VCaP (cell line): ENCODE measurements at regions not wholly inside any gene's neighbourhood (a gene's known extent, or its start where the extent isn't known, plus 50 kb on each side); places are given as distances from the start of the nearest gene placed in this dataset.
"Not testable (repeated sequence)": the region's sequence is repeated elsewhere in the genome, so short reads cannot be mapped to it uniquely, and the experiment has no call there.

Experiments
- H3K27ac ChIP-seq: fragments of 450-650 bp; 2 replicates; pipeline ENCODE4 v1.5.1; 2017
- TF ChIP-seq, protein P1 (sequence below): fragments of 450-650 bp; conservative IDR thresholded peaks from 2 replicates; pipeline ENCODE4 v1.5.1; 2017; ENCODE audit warnings: mild to moderate bottlenecking, moderate library complexity

DNA sequence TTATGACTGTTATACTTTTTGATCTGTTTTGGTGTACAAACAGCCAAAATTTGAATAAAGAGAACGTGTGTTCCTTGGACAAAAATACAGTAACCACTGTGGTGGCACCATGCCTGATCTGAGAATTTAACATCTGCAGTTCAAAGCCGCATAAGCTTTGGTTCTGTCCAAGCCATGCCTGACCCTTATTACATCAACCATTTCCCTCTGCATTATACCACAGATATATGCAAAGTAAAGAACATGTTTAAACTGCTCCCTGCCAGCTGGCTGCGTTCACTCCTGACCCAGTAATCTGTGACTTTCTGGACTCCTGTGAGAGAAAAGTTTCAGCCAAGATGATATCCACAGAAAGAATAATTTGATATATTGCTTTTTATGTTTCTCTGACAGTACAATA, 890.5 kb upstream of the ANO3 start:
- H3K27ac ChIP-seq: no peak overlapping the region
- TF ChIP-seq, protein P1, sequence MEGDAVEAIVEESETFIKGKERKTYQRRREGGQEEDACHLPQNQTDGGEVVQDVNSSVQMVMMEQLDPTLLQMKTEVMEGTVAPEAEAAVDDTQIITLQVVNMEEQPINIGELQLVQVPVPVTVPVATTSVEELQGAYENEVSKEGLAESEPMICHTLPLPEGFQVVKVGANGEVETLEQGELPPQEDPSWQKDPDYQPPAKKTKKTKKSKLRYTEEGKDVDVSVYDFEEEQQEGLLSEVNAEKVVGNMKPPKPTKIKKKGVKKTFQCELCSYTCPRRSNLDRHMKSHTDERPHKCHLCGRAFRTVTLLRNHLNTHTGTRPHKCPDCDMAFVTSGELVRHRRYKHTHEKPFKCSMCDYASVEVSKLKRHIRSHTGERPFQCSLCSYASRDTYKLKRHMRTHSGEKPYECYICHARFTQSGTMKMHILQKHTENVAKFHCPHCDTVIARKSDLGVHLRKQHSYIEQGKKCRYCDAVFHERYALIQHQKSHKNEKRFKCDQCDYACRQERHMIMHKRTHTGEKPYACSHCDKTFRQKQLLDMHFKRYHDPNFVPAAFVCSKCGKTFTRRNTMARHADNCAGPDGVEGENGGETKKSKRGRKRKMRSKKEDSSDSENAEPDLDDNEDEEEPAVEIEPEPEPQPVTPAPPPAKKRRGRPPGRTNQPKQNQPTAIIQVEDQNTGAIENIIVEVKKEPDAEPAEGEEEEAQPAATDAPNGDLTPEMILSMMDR: no peak

DNA sequence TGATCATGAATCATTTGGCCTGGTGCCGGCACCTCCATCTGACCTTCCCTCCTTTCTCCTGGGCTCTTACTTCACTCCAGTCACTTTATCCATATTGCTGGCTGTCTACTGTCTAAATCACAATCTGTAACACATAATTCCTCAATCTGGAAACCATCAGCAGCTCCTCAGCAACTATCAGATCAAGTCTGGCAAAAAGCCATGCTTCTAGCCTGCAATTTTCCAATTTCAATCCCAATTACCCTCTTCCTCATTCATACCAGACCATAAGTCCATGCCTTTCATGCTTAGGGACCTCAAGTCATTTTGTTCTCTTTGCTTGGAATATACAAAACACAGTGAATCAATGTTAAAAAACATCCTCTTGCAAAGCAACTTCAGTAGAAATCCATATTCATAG, 882.8 kb upstream of the ANO3 start:
- no peak overlapping the region for H3K27ac ChIP-seq
- TF ChIP-seq, protein P1: no peak

DNA sequence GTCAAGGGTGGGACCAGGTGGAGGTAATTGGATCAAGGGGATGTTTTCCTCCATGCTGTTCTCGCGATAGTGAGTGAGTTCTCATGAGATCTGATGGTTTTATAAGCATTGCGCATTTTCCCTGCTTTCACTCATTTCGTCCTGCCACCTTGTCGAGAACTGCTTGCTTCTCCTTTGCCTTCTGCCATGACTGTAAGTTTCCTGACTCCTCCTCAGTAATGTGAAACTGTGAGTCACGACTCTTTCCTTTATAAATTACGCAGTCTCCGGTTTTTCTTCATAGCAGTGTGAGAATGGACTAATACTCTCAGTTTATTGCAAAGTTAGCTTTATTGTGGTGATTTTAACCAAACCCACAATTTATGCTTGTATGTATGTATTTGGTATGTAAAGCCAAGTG, 878.5 kb upstream of the ANO3 start:
- TF ChIP-seq, protein P1: no peak
- no peak overlapping the region for H3K27ac ChIP-seq

DNA sequence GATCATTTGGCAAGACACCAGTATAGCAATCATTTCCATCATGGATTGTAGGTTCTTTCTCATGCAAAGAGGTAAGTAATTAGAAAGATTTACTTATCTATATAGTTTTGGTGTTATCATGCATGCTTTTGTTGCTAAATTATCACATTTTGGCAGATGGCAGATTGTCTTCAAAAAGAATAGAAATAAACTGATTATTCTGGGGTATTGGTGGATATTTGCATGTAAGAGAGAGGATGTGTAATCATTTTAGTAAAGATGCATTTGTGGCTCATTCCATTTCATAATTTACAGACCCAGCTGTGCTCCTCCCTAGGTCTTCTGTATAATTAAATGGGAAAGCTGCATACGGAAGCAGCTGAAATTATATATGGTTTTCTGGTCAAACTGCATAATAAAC, 875.7 kb upstream of the ANO3 start:
- TF ChIP-seq, protein P1: no peak
- no peak overlapping the region for H3K27ac ChIP-seq

DNA sequence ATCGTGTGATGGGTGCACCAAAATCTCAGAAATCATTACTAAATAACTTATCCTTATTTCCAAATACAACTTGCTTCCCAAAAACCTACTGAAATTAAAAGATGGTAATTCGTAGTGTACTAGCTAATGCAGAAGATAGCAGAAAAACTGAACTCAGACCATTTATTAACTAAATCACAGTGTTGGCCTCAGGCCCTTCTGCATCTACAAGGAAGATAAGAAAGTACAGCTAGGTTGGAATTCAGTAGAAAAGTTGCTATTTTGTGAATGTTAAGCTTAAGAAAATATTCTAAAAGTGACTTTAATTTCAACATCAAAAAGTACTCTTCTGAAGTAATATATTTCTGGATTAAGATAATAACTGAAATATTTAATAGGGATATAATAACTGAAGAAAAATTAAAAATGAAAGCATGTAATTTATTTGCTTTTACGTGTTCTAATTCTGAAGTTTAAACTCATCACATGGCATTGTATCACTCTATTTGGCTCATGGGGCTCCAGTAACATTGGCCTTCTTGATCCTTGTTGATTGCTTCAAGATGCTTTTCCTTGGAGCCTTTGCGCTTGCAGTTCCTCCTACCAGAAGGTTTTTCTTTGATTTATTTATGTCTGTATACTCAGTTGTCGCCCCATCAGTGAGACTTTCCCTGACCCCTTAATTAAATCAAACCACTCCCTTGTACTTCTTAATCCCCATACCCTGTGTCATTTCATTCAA, 847.9 kb upstream of the ANO3 start:
- TF ChIP-seq, protein P1: no peak
- no peak overlapping the region for H3K27ac ChIP-seq

DNA sequence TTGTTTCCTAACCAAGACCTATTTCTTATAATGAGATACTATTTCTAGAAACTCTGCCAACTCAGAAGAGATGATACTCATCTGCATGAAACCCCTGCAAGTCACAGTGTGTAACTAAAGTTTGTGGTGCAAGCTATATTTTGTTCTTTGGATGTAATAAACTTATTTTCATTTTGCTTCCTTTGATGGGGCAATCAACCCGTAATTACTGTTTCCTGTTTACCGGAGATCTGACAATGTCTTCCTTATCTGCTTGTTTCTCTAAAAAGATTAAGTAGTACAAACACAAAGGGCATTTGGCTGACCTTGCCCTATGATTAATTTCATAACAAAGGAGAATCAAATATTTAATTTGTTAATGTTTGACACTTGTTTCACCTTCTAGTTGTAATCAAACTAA, 846.6 kb upstream of the ANO3 start:
- no peak overlapping the region for H3K27ac ChIP-seq

DNA sequence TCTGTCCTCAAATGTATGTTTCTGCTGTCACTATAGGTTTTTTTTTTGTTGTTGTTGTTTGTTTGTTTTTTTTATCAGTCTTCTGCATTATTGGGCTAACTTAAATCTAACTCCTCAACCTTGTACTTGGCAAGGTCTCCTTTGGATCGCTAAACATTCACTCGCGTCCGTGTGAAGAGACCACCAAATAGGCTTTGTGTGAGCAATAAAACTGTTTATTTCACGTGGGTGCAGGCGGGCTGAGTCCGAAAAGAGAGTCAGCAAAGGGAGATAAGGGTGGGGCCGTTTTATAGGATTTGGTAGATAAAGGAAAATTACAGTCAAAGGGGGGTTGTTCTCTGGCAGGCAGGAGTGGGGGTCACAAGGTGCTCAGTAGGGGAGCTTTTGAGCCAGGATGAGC, 845.6 kb upstream of the ANO3 start:
- H3K27ac ChIP-seq: not testable (repeated sequence)

More for the DNA sequence above, 846.6 kb upstream of the ANO3 start:
- TF ChIP-seq, protein P1: no peak

DNA sequence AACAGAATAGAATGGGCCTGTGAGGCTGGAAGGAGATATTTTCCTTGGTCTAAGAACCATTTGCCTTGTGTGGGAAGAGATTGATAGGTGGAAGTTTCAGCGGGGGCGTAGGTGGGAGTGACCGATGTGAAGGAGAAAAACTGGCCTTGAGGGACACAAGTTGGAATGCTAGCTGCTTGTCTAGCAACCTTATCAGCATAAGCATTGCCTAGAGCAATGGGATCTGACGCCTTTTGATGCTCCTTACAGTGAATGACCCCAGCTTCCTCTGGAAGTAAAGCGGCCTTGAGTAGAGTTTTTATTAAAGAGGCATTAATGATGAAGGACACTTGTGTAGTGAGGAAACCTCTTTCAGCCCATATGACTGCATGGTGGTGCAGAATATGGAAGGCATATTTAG, 843.8 kb upstream of the ANO3 start:
- not testable (repeated sequence) for H3K27ac ChIP-seq

DNA sequence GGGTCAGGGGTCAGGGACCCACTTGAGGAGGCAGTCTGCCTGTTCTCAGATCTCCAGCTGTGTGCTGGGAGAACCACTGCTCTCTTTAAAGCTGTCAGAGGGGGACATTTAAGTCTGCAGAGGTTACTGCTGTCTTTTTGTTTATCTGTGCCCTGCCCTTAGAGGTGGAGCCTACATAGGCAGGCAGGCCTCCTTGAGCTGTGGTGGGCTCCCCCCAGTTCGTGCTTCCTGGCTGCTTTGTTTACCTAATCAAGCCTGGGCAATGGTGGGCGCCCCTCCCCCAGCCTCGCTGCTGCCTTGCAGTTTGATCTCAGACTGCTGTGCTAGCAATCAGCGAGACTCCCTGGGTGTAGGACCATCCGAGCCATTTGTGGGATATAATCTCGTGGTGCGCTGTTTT, 830.5 kb upstream of the ANO3 start:
- H3K27ac ChIP-seq: not testable (repeated sequence)
